B cell (primary cell): ENCODE measurements at regions not wholly inside any gene's neighbourhood (a gene's known extent, or its start where the extent isn't known, plus 50 kb on each side); places are given as distances from the start of the nearest gene placed in this dataset.

Source experiments
- ATAC-seq: fragments of 200-7000 bp; cut with Tn5 transposase; one replicate; pipeline ENCODE4 v1.10.0; 2021; ENCODE audit warnings: low read depth, mild to moderate bottlenecking, moderate number of reproducible peaks, moderate library complexity
- CTCF ChIA-PET: fragments of 350-600 bp; sonication (Branson Sonifier 250); formaldehyde crosslinking; loops from one replicate; lab custom pipeline; 2021; ENCODE audit warnings: antibody characterized with exemption, inconsistent platforms; lab: Charles Lee
- POLR2A ChIA-PET: fragments of 350-600 bp; sonication (Branson Sonifier 250); formaldehyde crosslinking; loops from one replicate; lab custom pipeline; 2021; ENCODE audit warnings: antibody characterized with exemption; lab: Charles Lee
- DNase-seq: peaks from one replicate; pipeline ENCODE4 v3.0.0; 2013
- H2AFZ ChIP-seq: 2 replicates; pipeline ENCODE4 v1.6.1; 2012; ENCODE audit warnings: mild to moderate bottlenecking, low read depth, low read length; ENCODE audit not compliant: insufficient read depth, poor library complexity, severe bottlenecking
- H3K27ac ChIP-seq, 2 donors: 1 replicate in 1 of 2; 2 replicates in 1 of 2; pipeline ENCODE4 v1.5.1; 2012 to 2013; ENCODE audit warnings: low read length in 2 of 2, mild to moderate bottlenecking in 2 of 2, moderate library complexity in 1 of 2
- H3K27me3 ChIP-seq, 4 experiments: fragments of 200-600 bp in 1 of 4; sonication (generic) in 1 of 4; replicated peaks in 1 of 4; 1 replicate in 2 of 4; 2 replicates in 2 of 4; pipeline versions ENCODE4 v1.6.1 to v1.7.0; 2013 to 2016; ENCODE audit warnings: low read length in 3 of 4, mild to moderate bottlenecking in 2 of 4, mixed read lengths in 1 of 4, moderate library complexity in 1 of 4; ENCODE audit not compliant: insufficient read depth in 4 of 4, control insufficient read depth in 3 of 4; ENCODE audit errors: control extremely low read depth in 1 of 4
- H3K36me3 ChIP-seq, 2 experiments: replicated peaks in 1 of 2; 1 replicate in 1 of 2; 2 replicates in 1 of 2; pipeline versions ENCODE4 v1.6.1 to v1.7.1; 2013; ENCODE audit warnings: low read length in 1 of 2; ENCODE audit not compliant: insufficient read depth in 2 of 2, control insufficient read depth in 1 of 2; ENCODE audit errors: control extremely low read depth in 1 of 2, extremely low read depth in 1 of 2
- H3K4me1 ChIP-seq, 2 donors: fragments of 200-600 bp in 1 of 2; sonication (generic) in 1 of 2; 1 replicate in 1 of 2; 2 replicates in 1 of 2; pipeline versions ENCODE4 v1.5.1 to v1.6.1; 2013 to 2017; ENCODE audit warnings: low read length in 2 of 2; ENCODE audit not compliant: control insufficient read depth in 2 of 2, insufficient read depth in 2 of 2
- H3K4me2 ChIP-seq: replicated peaks from 2 replicates; pipeline ENCODE3; 2012; ENCODE audit warnings: mild to moderate bottlenecking, low read depth, low read length; ENCODE audit not compliant: poor library complexity, severe bottlenecking
- H3K4me3 ChIP-seq, 5 experiments: fragments of 200-600 bp in 1 of 5; sonication (generic) in 1 of 5; 1 replicate in 3 of 5; 2 replicates in 2 of 5; pipeline versions ENCODE4 v1.5.1 to v1.7.0; 2011 to 2016; ENCODE audit warnings: low read length in 4 of 5, mild to moderate bottlenecking in 4 of 5, low read depth in 2 of 5, control low read depth in 1 of 5, moderate library complexity in 1 of 5; ENCODE audit not compliant: insufficient read depth in 1 of 5; ENCODE audit errors: control extremely low read depth in 1 of 5, extremely low read depth in 1 of 5
- H3K79me2 ChIP-seq: fragments of 200-600 bp; sonication (generic); one replicate; pipeline ENCODE4 v1.6.0; 2016; ENCODE audit warnings: low read length; ENCODE audit not compliant: control insufficient read depth, insufficient read depth
- H3K9ac ChIP-seq: fragments of 200-600 bp; sonication (generic); 2 replicates; pipeline ENCODE4 v1.6.1; 2017; ENCODE audit warnings: mild to moderate bottlenecking, low read length, moderate library complexity
- H3K9me3 ChIP-seq, 3 donors: one replicate each; pipeline versions ENCODE4 v1.6.1 to v1.7.1; 2013; ENCODE audit warnings: low read length in 2 of 3; ENCODE audit not compliant: control insufficient read depth in 2 of 3, insufficient read depth in 1 of 3; ENCODE audit errors: control extremely low read depth in 1 of 3
- H4K20me1 ChIP-seq: 2 replicates; pipeline ENCODE4 v1.6.0; 2012; ENCODE audit warnings: mild to moderate bottlenecking, low read length; ENCODE audit not compliant: insufficient read depth, control insufficient read depth, poor library complexity, severe bottlenecking
- H3K27ac Mint-ChIP-seq: one replicate; pipeline ENCODE4 v1.8.0; 2021; ENCODE audit warnings: mixed read lengths
- H3K27me3 Mint-ChIP-seq: one replicate; pipeline ENCODE4 v1.8.0; 2021; ENCODE audit warnings: mixed read lengths
- H3K4me1 Mint-ChIP-seq: one replicate; pipeline ENCODE4 v1.8.0; 2021; ENCODE audit warnings: mixed read lengths
- H3K4me3 Mint-ChIP-seq: one replicate; pipeline ENCODE4 v1.8.0; 2021; ENCODE audit warnings: mixed read lengths
- H3K9me3 Mint-ChIP-seq: one replicate; pipeline ENCODE4 v1.8.0; 2022; ENCODE audit warnings: mixed read lengths; ENCODE audit not compliant: insufficient read depth
- EZH2 ChIP-seq: IDR thresholded peaks from 2 replicates; pipeline ENCODE4 v1.6.1; 2012; ENCODE audit warnings: borderline replicate concordance, low read depth, mild to moderate bottlenecking, moderate library complexity, low read length; ENCODE audit not compliant: insufficient read depth, poor library complexity, severe bottlenecking
- WGBS: methylation state at CpG from one replicate; pipeline ENCODE4 v1.1.5; 2013; ENCODE audit warnings: missing lambda C conversion rate; ENCODE audit not compliant: insufficient coverage; 5-methylcytosine and 5-hydroxymethylcytosine counted together
- intact Hi-C: fragments of 100-400 bp; cut with micrococcal nuclease; formaldehyde crosslinking; loops from one replicate; pipeline ENCODE4 v1.10.0; 2022
- TF ChIP-seq, protein P1 (sequence below): fragments of 200-600 bp; IDR thresholded peaks from one replicate; pipeline ENCODE4 v1.8.0; 2022; ENCODE audit warnings: antibody characterized with exemption, mild to moderate bottlenecking

DNA sequence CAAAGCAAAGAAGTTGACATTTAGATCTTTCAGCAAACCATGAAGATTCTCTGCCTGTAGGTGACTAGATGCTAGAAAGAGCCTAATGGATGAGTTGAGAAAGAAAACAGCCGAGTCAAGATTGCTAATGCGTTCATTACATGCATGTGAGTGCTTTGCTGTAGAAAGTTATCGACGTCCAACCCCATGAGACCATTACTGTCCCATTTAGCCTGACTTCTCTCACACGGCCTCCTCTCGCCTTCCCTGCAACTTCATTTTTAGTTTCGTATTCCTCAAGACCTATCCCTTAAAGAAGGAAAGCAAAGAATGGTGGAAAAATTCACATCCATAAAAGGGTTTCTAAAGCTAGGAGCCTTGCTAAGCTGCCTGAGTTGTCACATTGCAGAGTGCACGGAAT is 113.7 kb upstream of the DPP6 start:
- ChIA-PET POLR2A (no interaction called here), CTCF (no interaction called here)
- H3K4me1 ChIP-seq: no peaks in the 10 kb centered on the region
- H3K9ac ChIP-seq: no peak overlapping the region
- Mint-ChIP-seq H3K9me3 (no peaks in the 10 kb centered on the region), H3K4me3 (no peak overlapping the region), H3K4me1 (no peaks in the 10 kb centered on the region), H3K27me3 (no peaks in the 10 kb centered on the region), H3K27ac (no peak overlapping the region)
- no peak overlapping the region for H2AFZ ChIP-seq
- TF ChIP-seq, protein P1, sequence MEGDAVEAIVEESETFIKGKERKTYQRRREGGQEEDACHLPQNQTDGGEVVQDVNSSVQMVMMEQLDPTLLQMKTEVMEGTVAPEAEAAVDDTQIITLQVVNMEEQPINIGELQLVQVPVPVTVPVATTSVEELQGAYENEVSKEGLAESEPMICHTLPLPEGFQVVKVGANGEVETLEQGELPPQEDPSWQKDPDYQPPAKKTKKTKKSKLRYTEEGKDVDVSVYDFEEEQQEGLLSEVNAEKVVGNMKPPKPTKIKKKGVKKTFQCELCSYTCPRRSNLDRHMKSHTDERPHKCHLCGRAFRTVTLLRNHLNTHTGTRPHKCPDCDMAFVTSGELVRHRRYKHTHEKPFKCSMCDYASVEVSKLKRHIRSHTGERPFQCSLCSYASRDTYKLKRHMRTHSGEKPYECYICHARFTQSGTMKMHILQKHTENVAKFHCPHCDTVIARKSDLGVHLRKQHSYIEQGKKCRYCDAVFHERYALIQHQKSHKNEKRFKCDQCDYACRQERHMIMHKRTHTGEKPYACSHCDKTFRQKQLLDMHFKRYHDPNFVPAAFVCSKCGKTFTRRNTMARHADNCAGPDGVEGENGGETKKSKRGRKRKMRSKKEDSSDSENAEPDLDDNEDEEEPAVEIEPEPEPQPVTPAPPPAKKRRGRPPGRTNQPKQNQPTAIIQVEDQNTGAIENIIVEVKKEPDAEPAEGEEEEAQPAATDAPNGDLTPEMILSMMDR: no peak
- TF ChIP-seq EZH2: no peak
- ATAC-seq: no peak
- H3K27ac ChIP-seq: no peak overlapping the region
- H3K27me3 ChIP-seq: no peaks in the 10 kb centered on the region
- H3K36me3 ChIP-seq: no peaks in the 10 kb centered on the region
- no peak overlapping the region for H3K4me2 ChIP-seq
- no peak for DNase-seq
- H3K4me3 ChIP-seq: no peak overlapping the region
- no peaks in the 10 kb centered on the region for H4K20me1 ChIP-seq
- no peaks in the 10 kb centered on the region for H3K79me2 ChIP-seq
- 90% methylated on average over 2 of the region's 8 CpGs for WGBS
- H3K9me3 ChIP-seq: peaks cover 0 to 29% (median 0%) of the 10 kb centered on the region in 3 donors
- intact Hi-C loops: no loop called here

- no peaks in the 10 kb centered on the region for H3K36me3 ChIP-seq
- H2AFZ ChIP-seq: no peak overlapping the region
- no peaks in the 10 kb centered on the region for H4K20me1 ChIP-seq
- intact Hi-C loops: no loop called here
- no peaks in the 10 kb centered on the region for H3K4me1 Mint-ChIP-seq
- no peak overlapping the region for H3K27ac ChIP-seq
- H3K4me2 ChIP-seq: no peak overlapping the region
- no peaks in the 10 kb centered on the region for H3K79me2 ChIP-seq
- H3K4me1 ChIP-seq: no peaks in the 10 kb centered on the region
- H3K27me3 ChIP-seq: no peaks in the 10 kb centered on the region
- H3K9me3 ChIP-seq: peaks cover 0 to 25% (median 0%) of the 10 kb centered on the region in 3 donors
- POLR2A ChIA-PET: no interaction called here
- H3K4me3 Mint-ChIP-seq: no peak overlapping the region
- H3K27ac Mint-ChIP-seq: no peak overlapping the region
- no peak overlapping the region for H3K9ac ChIP-seq
- WGBS: 80% methylated on average over 1 of the region's 5 CpGs
- DNase-seq: no peak
- no peak for ATAC-seq
- H3K9me3 Mint-ChIP-seq: no peaks in the 10 kb centered on the region
- CTCF ChIA-PET: no interaction called here
- TF ChIP-seq EZH2: no peak
- TF ChIP-seq, protein P1: no peak
- H3K27me3 Mint-ChIP-seq: no peaks in the 10 kb centered on the region
- no peak overlapping the region for H3K4me3 ChIP-seq
These were observed 113.0 kb upstream of the DPP6 start for GRCh38 chr7:153939177-153939576.
